ENCODE measurements at regions not wholly inside any gene's neighbourhood (a gene's known extent, or its start where the extent isn't known, plus 50 kb on each side); places are given as distances from the start of the nearest gene placed in this dataset.

- in situ Hi-C loops (cut with HindIII; ENCODE audit: low sequenced_read_pairs): loop anchor here (5.0 to 25.0 kb wide), 2 partner anchors 52 to 477 kb away; no protein-coding TSS in a partner anchor
These were observed 87.7 kb upstream of the PITRM1 start for GRCh38 chr10:3260066-3260834.

GRCh38 chr10:3259499-3259898 is 86.9 kb upstream of the PITRM1 start:
- in situ Hi-C loops (cut with HindIII; ENCODE audit: low sequenced_read_pairs): loop anchor here (25.0 kb wide), 1 partner anchor 478 kb away; no protein-coding TSS in a partner anchor

DNA sequence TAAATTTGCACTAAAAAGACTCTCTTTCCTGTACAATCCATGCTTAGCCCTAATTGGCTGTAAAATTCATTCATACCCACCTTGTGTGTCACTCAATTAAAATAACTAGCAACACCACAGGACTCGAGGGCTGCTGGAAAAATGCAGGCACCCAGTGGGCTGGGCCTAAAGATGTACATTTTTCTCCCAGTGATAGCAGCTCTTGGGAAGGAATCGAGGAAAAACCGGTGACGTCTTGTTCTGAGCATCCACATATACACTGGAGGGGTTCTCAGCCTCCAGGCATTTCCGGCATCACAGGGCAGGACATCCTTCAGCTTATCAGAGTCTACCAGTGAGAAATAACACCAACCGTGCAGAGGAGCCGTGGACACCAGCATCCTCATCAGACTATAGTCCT is 85.8 kb upstream of the PITRM1 start:
- in situ Hi-C loops (cut with HindIII; ENCODE audit: low sequenced_read_pairs): loop anchor here (25.0 kb wide), 1 partner anchor 479 kb away; no protein-coding TSS in a partner anchor

DNA sequence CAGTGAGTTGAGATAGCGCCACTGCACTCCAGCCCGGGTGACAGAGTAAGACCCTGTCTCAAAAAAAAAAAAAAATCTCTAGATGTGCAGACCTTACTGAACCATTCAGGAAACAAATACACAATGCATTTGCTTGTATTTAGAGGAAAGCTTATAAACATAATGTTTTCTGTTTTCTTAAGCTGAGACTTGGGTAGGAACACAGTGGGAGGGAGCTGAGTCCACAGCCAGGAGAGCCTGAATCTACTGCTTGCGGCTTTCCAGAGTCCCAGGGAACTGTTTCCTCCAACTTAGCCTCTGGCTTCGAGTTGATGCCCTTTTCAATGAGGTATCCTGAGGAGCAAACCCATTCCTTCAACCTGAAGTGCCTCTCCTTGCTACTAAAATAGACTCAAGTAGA is 83.0 kb upstream of the PITRM1 start:
- in situ Hi-C loops (cut with HindIII; ENCODE audit: low sequenced_read_pairs): loop anchor here (25.0 kb wide), 1 partner anchor 482 kb away; no protein-coding TSS in a partner anchor

GRCh38 chr10:3255075-3255474 is 82.5 kb upstream of the PITRM1 start:
- in situ Hi-C loops (cut with HindIII; ENCODE audit: low sequenced_read_pairs): loop anchor here (25.0 kb wide), 1 partner anchor 482 kb away; no protein-coding TSS in a partner anchor

DNA sequence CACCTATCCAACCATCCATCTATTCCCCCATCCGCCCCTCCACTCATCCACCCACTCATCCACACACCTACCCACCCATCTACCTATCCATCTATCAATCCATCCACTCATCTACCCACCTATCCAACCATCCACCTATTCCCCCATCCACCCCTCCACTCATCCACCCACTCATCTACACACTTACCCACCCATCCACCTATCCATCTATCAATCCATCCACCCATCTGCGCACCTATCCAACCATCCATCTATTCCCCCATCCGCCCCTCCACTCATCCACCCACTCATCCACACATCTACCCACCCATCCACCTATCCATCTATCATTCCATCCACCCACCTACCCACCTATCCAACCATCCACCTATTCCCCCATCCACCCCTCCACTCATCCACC is 81.4 kb upstream of the PITRM1 start:
- in situ Hi-C loops (cut with HindIII; ENCODE audit: low sequenced_read_pairs): loop anchor here (5.0 to 25.0 kb wide), 2 partner anchors 42 to 483 kb away; no protein-coding TSS in a partner anchor

GRCh38 chr10:3251172-3251571 is 78.6 kb upstream of the PITRM1 start:
- in situ Hi-C loops (cut with HindIII; ENCODE audit: low sequenced_read_pairs): loop anchor here (5.0 to 25.0 kb wide), 2 partner anchors 39 to 486 kb away; no protein-coding TSS in a partner anchor

GRCh38 chr10:3249307-3249889 is 76.8 kb upstream of the PITRM1 start:
- in situ Hi-C loops (cut with HindIII; ENCODE audit: low sequenced_read_pairs): loop anchor here (10.0 kb wide), 2 partner anchors 605 to 1515 kb away; no protein-coding TSS in a partner anchor

- in situ Hi-C loops (cut with HindIII; ENCODE audit: low sequenced_read_pairs): loop anchor here (10.0 kb wide), 2 partner anchors 606 to 1516 kb away; no protein-coding TSS in a partner anchor
These were observed 76.1 kb upstream of the PITRM1 start for GRCh38 chr10:3248526-3249306.

DNA sequence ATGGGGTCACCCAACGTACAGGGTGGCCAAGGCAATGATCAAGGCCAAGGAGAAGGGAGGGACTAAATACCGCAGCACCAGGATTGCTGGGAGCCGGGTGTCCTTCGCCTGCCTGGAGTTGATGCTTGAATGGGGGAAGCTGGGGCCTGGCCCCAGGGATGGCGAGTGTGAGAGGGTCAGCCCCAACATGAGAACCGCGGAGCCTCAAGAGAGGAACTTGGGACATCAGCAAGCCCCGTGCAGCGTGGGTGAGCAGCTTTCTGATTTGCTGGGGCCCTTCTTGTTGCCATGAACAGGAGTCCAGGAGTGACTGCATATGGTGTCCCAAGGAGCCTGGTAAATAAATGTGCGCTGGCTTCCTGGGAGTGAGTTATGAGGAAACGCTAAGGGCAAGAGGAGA is 72.8 kb upstream of the PITRM1 start:
- in situ Hi-C loops (cut with HindIII; ENCODE audit: low sequenced_read_pairs): loop anchor here (10.0 kb wide), 2 partner anchors 609 to 1519 kb away; no protein-coding TSS in a partner anchor

GRCh38 chr10:3241967-3242650 is 69.5 kb upstream of the PITRM1 start:
- in situ Hi-C loops (cut with HindIII; ENCODE audit: low sequenced_read_pairs): loop anchor here (10.0 kb wide), 2 partner anchors 613 to 1523 kb away; no protein-coding TSS in a partner anchor

GRCh38 chr10:3241274-3241921 is 68.8 kb upstream of the PITRM1 start:
- in situ Hi-C loops (cut with HindIII; ENCODE audit: low sequenced_read_pairs): loop anchor here (10.0 kb wide), 2 partner anchors 613 to 1523 kb away; no protein-coding TSS in a partner anchor

GRCh38 chr10:3239920-3240894 is 67.6 kb upstream of the PITRM1 start:
- in situ Hi-C loops (cut with HindIII; ENCODE audit: low sequenced_read_pairs): loop anchor here (10.0 kb wide), 2 partner anchors 615 to 1525 kb away; no protein-coding TSS in a partner anchor

GRCh38 chr10:3239066-3239919 is 66.7 kb upstream of the PITRM1 start:
- in situ Hi-C loops (cut with HindIII; ENCODE audit: low sequenced_read_pairs): no loop called here

GRCh38 chr10:3238115-3238871 is 65.7 kb upstream of the PITRM1 start:
- in situ Hi-C loops (cut with HindIII; ENCODE audit: low sequenced_read_pairs): no loop called here

- in situ Hi-C loops (cut with HindIII; ENCODE audit: low sequenced_read_pairs): no loop called here
These were observed 64.9 kb upstream of the PITRM1 start for GRCh38 chr10:3237530-3237929.

Data from endothelial cell of hepatic sinusoid (primary cell).